Adrenal gland (tissue), 9 donors: ENCODE measurements at regions not wholly inside any gene's neighbourhood (a gene's known extent, or its start where the extent isn't known, plus 50 kb on each side); places are given as distances from the start of the nearest gene placed in this dataset.

Experiments
- DNase-seq, 7 donors: peaks; one replicate each; pipeline ENCODE4 v3.0.0-alpha.2; 2019 to 2020
- H3K27ac ChIP-seq, 5 donors: fragments of 200-600 bp; sonication (generic) in 4 of 5; 1 replicate in 3 of 5; 2 replicates in 2 of 5; pipeline versions ENCODE4 v1.5.1 to v1.8.0; 2016 to 2020; ENCODE audit warnings: mild to moderate bottlenecking in 1 of 5
- H3K27me3 ChIP-seq: fragments of 200-600 bp; 2 replicates; pipeline ENCODE4 v1.8.0; 2021
- H3K36me3 ChIP-seq, 2 donors: fragments of 200-600 bp; replicated peaks in 1 of 2; 1 replicate in 1 of 2; 2 replicates in 1 of 2; pipeline versions ENCODE4 v1.5.1 to v1.8.0; 2018 to 2022
- H3K4me1 ChIP-seq, 2 donors: fragments of 200-600 bp; replicated peaks in 1 of 2; 1 replicate in 1 of 2; 2 replicates in 1 of 2; pipeline versions ENCODE4 v1.5.1 to v1.8.0; 2018 to 2021
- H3K4me3 ChIP-seq, 4 donors: fragments of 200-600 bp; sonication (generic) in 3 of 4; one replicate each; pipeline ENCODE4 v1.5.1; 2016 to 2018
- H3K9me3 ChIP-seq, 3 donors: fragments of 200-600 bp; sonication (generic) in 1 of 3; replicated peaks in 1 of 3; 1 replicate in 2 of 3; 2 replicates in 1 of 3; pipeline versions ENCODE4 v1.5.1 to v1.8.0; 2016 to 2021
- CTCF ChIP-seq, 6 experiments: fragments of 450-650 bp in 4 of 6; fragments of 200-600 bp in 2 of 6; sonication (generic) in 1 of 6; IDR thresholded peaks; 1 replicate in 5 of 6; 2 replicates in 1 of 6; pipeline versions ENCODE4 v1.5.1 to v1.8.0; 2016 to 2021; ENCODE audit warnings: antibody characterized with exemption in 6 of 6, mild to moderate bottlenecking in 2 of 6, moderate library complexity in 1 of 6
- POLR2A ChIP-seq, 2 donors: fragments of 450-650 bp; IDR thresholded peaks; one replicate each; pipeline ENCODE4 v1.6.1; 2017; ENCODE audit warnings: antibody characterized with exemption in 2 of 2, mild to moderate bottlenecking in 2 of 2, moderate library complexity in 1 of 2
- WGBS, 4 donors: extraction: QIAGEN DNeasy Blood & Tissue Kit in 2 of 4; methylation state at CpG; one replicate each; pipeline versions ENCODE4 v1.1.5 to v1.1.7; 2013 to 2017; 5-methylcytosine and 5-hydroxymethylcytosine counted together
- intact Hi-C, 2 donors: fragments of 100-400 bp; cut with DNase I; formaldehyde crosslinking; loops; one replicate each; pipeline versions ENCODE4 v1.14.1 to v1.15.0; 2022 to 2023
- donor health status: healthy with polysubstance abuse.
- donor health status: Bipolar disorder and iron deficiency.
- donor health status: DM: yes; HTN: yes; CAD: no.
- donor health status: DM: no; HTN: no; CAD: no.
- donor health status: DM: no; HTN: no; CAD: no.

GRCh38 chr10:3977761-3978160, 192.8 kb upstream of the KLF6 start:
- Histone ChIP-seq H3K4me3 (no peak overlapping the region), H3K36me3 (no peaks in the 10 kb centered on the region), H3K27me3 (no peaks in the 10 kb centered on the region), H3K27ac (no peak overlapping the region), H3K4me1 (no peaks in the 10 kb centered on the region), H3K9me3 (no peaks in the 10 kb centered on the region)
- no peak for TF ChIP-seq CTCF (IDR thresholded peaks at IDR 0.05)
- TF ChIP-seq POLR2A (IDR thresholded peaks at IDR 0.05) = no peak
- DNase-seq = no peak
- WGBS, 4 donors = 75 to 77% (median 77%) methylated on average over 6 of the region's 6 CpGs
- intact Hi-C loops = no loop called here

GRCh38 chr10:3976718-3977117, 191.7 kb upstream of the KLF6 start:
- TF ChIP-seq POLR2A (IDR thresholded peaks at IDR 0.05) (no peak), CTCF (IDR thresholded peaks at IDR 0.05) (no peak)
- Histone ChIP-seq H3K36me3 (no peaks in the 10 kb centered on the region), H3K4me1 (no peaks in the 10 kb centered on the region), H3K9me3 (no peaks in the 10 kb centered on the region), H3K27ac (no peak overlapping the region), H3K27me3 (no peaks in the 10 kb centered on the region), H3K4me3 (no peak overlapping the region)
- DNase-seq = no peak
- WGBS, 4 donors = 81 to 91% (median 88%) methylated on average over 1 of the region's 1 CpG
- intact Hi-C loops = no loop called here

GRCh38 chr10:3976171-3976570, 191.2 kb upstream of the KLF6 start:
- no peak for DNase-seq
- no peaks in the 10 kb centered on the region for H3K9me3 ChIP-seq
- intact Hi-C loops = no loop called here
- TF ChIP-seq CTCF (IDR thresholded peaks at IDR 0.05) (no peak), POLR2A (IDR thresholded peaks at IDR 0.05) (no peak)
- no peak overlapping the region for H3K4me3 ChIP-seq
- no peaks in the 10 kb centered on the region for H3K4me1 ChIP-seq
- no peak overlapping the region for H3K27ac ChIP-seq
- WGBS, 4 donors = 59 to 73% (median 68%) methylated on average over 3 of the region's 3 CpGs
- H3K27me3 ChIP-seq = no peaks in the 10 kb centered on the region
- H3K36me3 ChIP-seq = no peaks in the 10 kb centered on the region

- no peaks in the 10 kb centered on the region for H3K36me3 ChIP-seq
Observed at GRCh38 chr10:3975016-3975415, 190.0 kb upstream of the KLF6 start.

More at GRCh38 chr10:3975016-3975415, 190.0 kb upstream of the KLF6 start:
- Histone ChIP-seq H3K27me3 (no peaks in the 10 kb centered on the region), H3K4me3 (no peak overlapping the region), H3K9me3 (no peaks in the 10 kb centered on the region), H3K27ac (no peak overlapping the region), H3K4me1 (no peaks in the 10 kb centered on the region)
- TF ChIP-seq POLR2A (IDR thresholded peaks at IDR 0.05) (no peak), CTCF (IDR thresholded peaks at IDR 0.05) (no peak)
- intact Hi-C loops = no loop called here
- 78 to 93% (median 80%) methylated on average over 7 to 9 of the region's 9 CpGs for WGBS, 4 donors
- DNase-seq = no peak
